ACC112 (cell line): ENCODE measurements at regions not wholly inside any gene's neighbourhood (a gene's known extent, or its start where the extent isn't known, plus 50 kb on each side); places are given as distances from the start of the nearest gene placed in this dataset.
A peak's percentile ranks its signal among the peaks of the same experiment; 100 is the strongest.

ENCODE experiments used
- H2AFZ ChIP-seq: fragments of 200-600 bp; sonication (generic); one replicate; pipeline ENCODE4 v1.6.0; 2017; ENCODE audit warnings: antibody characterized with exemption, low read length; ENCODE audit not compliant: unreplicated experiment
- H3K27ac ChIP-seq: fragments of 200-600 bp; sonication (generic); 2 replicates; pipeline ENCODE4 v1.5.1; 2014; ENCODE audit warnings: low read depth, mild to moderate bottlenecking, antibody characterized with exemption, low read length, moderate library complexity
- H3K27me3 ChIP-seq: fragments of 200-600 bp; sonication (generic); 2 replicates; pipeline ENCODE4 v1.6.1; 2014; ENCODE audit warnings: mild to moderate bottlenecking, antibody characterized with exemption, low read length, moderate library complexity, mixed read lengths; ENCODE audit not compliant: insufficient read depth
- H3K36me3 ChIP-seq: fragments of 200-600 bp; sonication (generic); 2 replicates; pipeline ENCODE4 v1.6.1; 2016; ENCODE audit warnings: mild to moderate bottlenecking, antibody characterized with exemption, low read length, moderate library complexity, mixed read lengths; ENCODE audit not compliant: insufficient read depth
- H3K4me1 ChIP-seq: fragments of 200-600 bp; sonication (generic); one replicate; pipeline ENCODE4 v1.6.1; 2016; ENCODE audit warnings: low read length, mixed read lengths; ENCODE audit not compliant: insufficient read depth, unreplicated experiment, control insufficient read depth
- H3K4me3 ChIP-seq: fragments of 200-600 bp; sonication (generic); 2 replicates; pipeline ENCODE4 v1.5.1; 2014; ENCODE audit warnings: mild to moderate bottlenecking, low read depth, low read length
- H3K79me2 ChIP-seq: fragments of 200-600 bp; sonication (generic); one replicate; pipeline ENCODE4 v1.6.0; 2016; ENCODE audit warnings: low read length; ENCODE audit not compliant: control insufficient read depth, unreplicated experiment, insufficient read depth

DNA sequence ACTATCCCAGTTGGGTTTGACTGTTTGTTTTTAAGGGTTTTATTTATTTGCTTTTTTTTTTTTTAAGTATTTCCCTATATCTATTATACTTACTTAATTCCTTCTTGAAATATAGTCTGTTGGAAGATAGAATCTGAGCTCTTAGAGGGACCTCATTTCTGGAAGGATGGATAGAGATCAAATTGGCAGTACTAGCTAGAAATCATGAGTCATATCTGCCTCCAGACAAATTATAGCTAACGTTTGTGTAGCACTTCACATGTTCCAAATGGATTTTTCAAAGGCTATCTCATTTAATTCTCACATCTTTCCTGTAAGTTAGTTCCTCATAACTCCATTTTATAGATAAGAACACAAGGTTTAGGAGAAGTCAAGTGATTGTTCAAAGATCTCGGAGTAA, 384.7 kb downstream of the ZIC1 start:
- H3K36me3 ChIP-seq: no peaks in the 10 kb centered on the region
- no peaks in the 10 kb centered on the region for H3K79me2 ChIP-seq

GRCh38 chr3:147794596-147794995, 385.4 kb downstream of the ZIC1 start:
- Histone ChIP-seq H3K27me3 (no peaks in the 10 kb centered on the region), H3K4me1 (no peaks in the 10 kb centered on the region), H3K36me3 (no peaks in the 10 kb centered on the region), H3K4me3 (no peak overlapping the region), H2AFZ (no peak overlapping the region), H3K79me2 (no peaks in the 10 kb centered on the region), H3K27ac (no peak overlapping the region)

More for the DNA sequence above, 384.7 kb downstream of the ZIC1 start:
- Histone ChIP-seq H3K27me3 (no peaks in the 10 kb centered on the region), H3K4me1 (no peaks in the 10 kb centered on the region), H2AFZ (no peak overlapping the region), H3K4me3 (no peak overlapping the region), H3K27ac (no peak overlapping the region)

GRCh38 chr3:147795418-147795817, 386.3 kb downstream of the ZIC1 start:
- Histone ChIP-seq H3K36me3 (no peaks in the 10 kb centered on the region), H3K27me3 (no peaks in the 10 kb centered on the region), H3K4me1 (no peaks in the 10 kb centered on the region), H3K4me3 (no peak overlapping the region), H3K79me2 (no peaks in the 10 kb centered on the region), H3K27ac (no peak overlapping the region), H2AFZ (no peak overlapping the region)

- Histone ChIP-seq H3K4me1 (no peaks in the 10 kb centered on the region), H3K4me3 (no peak overlapping the region), H3K79me2 (no peaks in the 10 kb centered on the region), H2AFZ (no peak overlapping the region), H3K36me3 (no peaks in the 10 kb centered on the region), H3K27ac (no peak overlapping the region), H3K27me3 (no peaks in the 10 kb centered on the region)
These were observed 387.9 kb downstream of the ZIC1 start for GRCh38 chr3:147797095-147797494.

DNA sequence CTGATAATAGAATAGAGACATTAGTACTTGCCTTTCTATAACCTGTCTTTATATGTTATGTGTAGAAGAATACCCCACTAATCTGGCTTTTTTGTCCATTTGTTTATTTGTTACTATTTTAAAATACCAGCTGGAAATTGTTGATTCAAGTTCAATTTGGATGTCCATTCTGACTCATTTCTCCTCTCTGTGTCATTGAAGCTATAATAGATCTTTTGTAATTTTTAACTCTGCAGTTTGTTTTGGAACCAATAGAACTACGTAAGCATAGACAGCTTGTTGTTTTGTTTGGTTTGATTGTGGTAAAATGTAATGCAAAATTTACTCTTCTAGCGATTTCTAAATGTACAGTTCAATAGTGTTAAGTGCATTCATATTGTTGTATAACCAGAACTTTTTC, 390.4 kb downstream of the ZIC1 start:
- no peak overlapping the region for H3K4me3 ChIP-seq
- no peak overlapping the region for H3K27ac ChIP-seq
- H3K79me2 ChIP-seq: no peaks in the 10 kb centered on the region
- no peaks in the 10 kb centered on the region for H3K27me3 ChIP-seq
- no peak overlapping the region for H2AFZ ChIP-seq
- H3K4me1 ChIP-seq: no peaks in the 10 kb centered on the region
- no peaks in the 10 kb centered on the region for H3K36me3 ChIP-seq

DNA sequence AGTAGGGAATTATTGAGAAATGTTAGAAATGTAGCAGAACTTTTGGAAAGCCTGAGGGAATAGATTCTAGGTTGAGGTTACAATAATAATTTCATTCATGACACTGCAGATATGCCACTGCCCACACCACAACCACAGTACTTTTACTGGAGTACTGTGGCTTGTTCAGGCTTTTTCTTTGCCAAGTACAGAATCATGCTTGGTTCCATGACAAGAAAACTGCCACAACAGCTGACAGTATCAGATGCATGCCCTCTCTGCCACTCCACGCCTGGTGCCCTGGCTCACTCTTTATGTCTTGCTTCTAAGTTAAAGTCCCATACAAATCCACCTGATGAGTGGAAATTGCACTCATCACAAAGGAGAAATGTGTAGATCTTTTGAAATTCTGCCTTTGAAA, 398.6 kb downstream of the ZIC1 start:
- Histone ChIP-seq H3K4me3 (no peak overlapping the region), H3K36me3 (no peaks in the 10 kb centered on the region), H3K27me3 (no peaks in the 10 kb centered on the region), H2AFZ (no peak overlapping the region), H3K79me2 (no peaks in the 10 kb centered on the region), H3K4me1 (no peaks in the 10 kb centered on the region), H3K27ac (no peak overlapping the region)

- H3K27me3 ChIP-seq: no peaks in the 10 kb centered on the region
- H2AFZ ChIP-seq: no peak overlapping the region
- no peak overlapping the region for H3K27ac ChIP-seq
- no peaks in the 10 kb centered on the region for H3K36me3 ChIP-seq
- H3K4me1 ChIP-seq: no peaks in the 10 kb centered on the region
- H3K79me2 ChIP-seq: no peaks in the 10 kb centered on the region
- H3K4me3 ChIP-seq: no peak overlapping the region
These were observed 400.0 kb downstream of the ZIC1 start for GRCh38 chr3:147809206-147809605.

DNA sequence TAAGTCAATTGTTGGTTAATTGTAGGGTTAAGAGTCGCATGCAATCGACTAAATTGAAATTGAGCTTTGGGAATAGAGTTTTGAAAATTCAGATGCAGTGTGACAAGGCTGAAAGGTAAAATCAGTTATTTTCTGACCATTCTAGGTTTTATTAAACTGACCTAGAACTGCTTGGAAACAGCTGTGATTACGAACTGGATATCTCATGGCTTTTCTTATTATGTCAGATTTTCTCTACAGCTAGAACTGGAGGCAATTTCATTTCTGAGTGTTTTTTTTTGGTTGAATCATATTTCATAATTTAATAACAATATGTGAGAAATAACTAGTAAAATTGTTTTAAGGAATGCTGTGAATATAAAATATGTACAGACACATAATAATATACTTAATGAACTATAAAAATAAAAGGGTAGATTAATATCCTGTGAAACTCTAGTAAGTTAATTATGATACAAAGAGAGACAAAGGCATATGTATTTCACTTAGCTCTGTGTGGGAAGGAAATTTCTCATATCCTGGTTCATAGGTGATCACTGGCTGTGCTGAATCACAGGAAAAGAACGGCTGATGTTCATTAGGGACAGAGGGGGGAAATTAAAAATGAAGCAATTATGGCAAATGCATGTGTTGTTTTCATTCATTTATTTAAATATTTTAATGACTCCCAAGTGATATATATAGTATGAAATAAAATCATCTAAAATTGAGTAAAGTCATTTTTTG, 403.2 kb downstream of the ZIC1 start:
- H3K79me2 ChIP-seq: no peaks in the 10 kb centered on the region
- H3K27ac ChIP-seq: no peak overlapping the region
- H3K36me3 ChIP-seq: no peaks in the 10 kb centered on the region

DNA sequence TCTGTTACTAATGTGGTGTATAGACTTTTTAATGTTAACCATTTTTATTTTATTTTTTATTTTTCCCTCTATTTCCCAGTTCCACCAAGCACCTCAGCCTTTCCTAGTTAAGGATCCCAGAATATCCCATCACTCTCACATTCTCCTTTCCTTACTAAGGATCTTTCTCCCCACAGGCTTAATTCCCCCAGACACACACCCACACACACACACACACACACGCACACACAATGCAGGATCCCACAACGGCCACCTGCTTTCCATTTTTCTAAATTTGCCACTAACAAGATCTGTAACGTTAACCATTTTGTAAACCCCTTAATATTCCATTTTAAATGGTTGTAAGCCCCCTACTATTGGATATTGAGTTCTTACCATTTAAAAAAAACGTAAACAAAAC, 404.1 kb downstream of the ZIC1 start:
- Histone ChIP-seq H3K4me1 (peaks cover 7% of the 10 kb centered on the region), H3K27me3 (no peaks in the 10 kb centered on the region), H2AFZ (no peak overlapping the region), H3K79me2 (no peaks in the 10 kb centered on the region), H3K4me3 (no peak overlapping the region), H3K36me3 (no peaks in the 10 kb centered on the region), H3K27ac (no peak overlapping the region)

More for the DNA sequence above, 403.2 kb downstream of the ZIC1 start:
- Histone ChIP-seq H3K4me3 (no peak overlapping the region), H3K27me3 (no peaks in the 10 kb centered on the region), H3K4me1 (peaks cover 7% of the 10 kb centered on the region), H2AFZ (no peak overlapping the region)

DNA sequence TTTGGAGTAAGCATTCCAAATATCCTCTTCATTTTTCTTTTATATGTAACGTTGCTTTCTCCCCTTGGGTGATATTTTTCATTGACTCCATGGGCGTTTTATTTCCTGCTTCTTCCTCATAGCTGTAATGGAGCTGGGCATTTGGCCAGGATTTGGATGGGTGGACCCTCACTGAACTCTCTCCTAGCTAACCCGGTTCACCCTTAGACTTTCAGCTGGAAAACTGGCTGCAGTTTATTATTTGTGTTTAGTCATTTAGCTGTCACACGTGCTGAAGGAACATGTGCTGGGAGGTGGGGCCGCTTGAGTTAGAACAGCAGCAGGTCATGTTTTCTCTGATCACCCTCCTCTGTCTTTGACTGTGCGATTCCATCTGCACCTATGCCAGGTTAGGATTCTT, 407.6 kb downstream of the ZIC1 start:
- H3K27ac ChIP-seq: no peak overlapping the region
- no peaks in the 10 kb centered on the region for H3K27me3 ChIP-seq
- H3K79me2 ChIP-seq: no peaks in the 10 kb centered on the region
- peaks cover 7% of the 10 kb centered on the region for H3K4me1 ChIP-seq
- no peaks in the 10 kb centered on the region for H3K36me3 ChIP-seq
- H3K4me3 ChIP-seq: no peak overlapping the region
- H2AFZ ChIP-seq: peak overlapping the region; percentile 65

DNA sequence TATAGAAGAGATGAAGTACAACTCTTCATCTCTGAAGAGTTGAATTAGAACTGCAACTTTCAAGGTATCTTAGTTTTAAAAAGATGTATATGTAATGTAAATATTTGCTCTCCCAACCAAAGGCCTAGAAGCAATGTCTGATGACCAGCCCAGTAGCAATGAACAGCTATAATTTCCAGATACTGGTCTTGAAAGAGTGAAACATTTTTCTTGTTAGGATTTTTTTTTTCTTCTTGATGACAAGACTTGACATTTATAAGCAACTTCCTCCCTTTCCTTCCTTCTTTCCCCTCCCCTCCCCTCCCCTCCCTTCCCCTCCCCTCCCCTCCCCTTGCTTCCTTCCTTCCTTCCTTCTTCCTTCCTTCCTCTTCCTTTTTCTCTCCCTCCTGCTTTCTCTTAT, 423.4 kb downstream of the ZIC1 start:
- Histone ChIP-seq H3K27me3 (no peaks in the 10 kb centered on the region), H2AFZ (no peak overlapping the region), H3K27ac (no peak overlapping the region), H3K4me1 (no peaks in the 10 kb centered on the region), H3K4me3 (no peak overlapping the region), H3K79me2 (no peaks in the 10 kb centered on the region), H3K36me3 (no peaks in the 10 kb centered on the region)
